Endodermal cell (in vitro differentiated cells): ENCODE measurements at regions not wholly inside any gene's neighbourhood (a gene's known extent, or its start where the extent isn't known, plus 50 kb on each side); places are given as distances from the start of the nearest gene placed in this dataset.

ENCODE experiments used
- DNase-seq: peaks from one replicate; pipeline ENCODE4 v3.0.0-alpha.2; 2017
- H3K27ac ChIP-seq: 2 replicates; pipeline ENCODE4 v1.5.1; 2013; ENCODE audit warnings: mild to moderate bottlenecking, low read depth, low read length, moderate library complexity
- H3K27me3 ChIP-seq: 2 replicates; pipeline ENCODE4 v1.6.1; 2013; ENCODE audit warnings: mild to moderate bottlenecking, low read length, moderate library complexity; ENCODE audit not compliant: insufficient read depth, control insufficient read depth, poor library complexity, severe bottlenecking
- H3K36me3 ChIP-seq: 2 replicates; pipeline ENCODE4 v1.7.0; 2013; ENCODE audit warnings: mild to moderate bottlenecking, low read length, moderate library complexity; ENCODE audit not compliant: control insufficient read depth, insufficient read depth
- H3K4me1 ChIP-seq: one replicate; pipeline ENCODE4 v1.7.0; 2013; ENCODE audit warnings: low read length; ENCODE audit not compliant: control insufficient read depth, insufficient read depth
- H3K4me3 ChIP-seq: 2 replicates; pipeline ENCODE4 v1.5.1; 2013; ENCODE audit warnings: mild to moderate bottlenecking, low read length, moderate library complexity
- H3K9ac ChIP-seq: 2 replicates; pipeline ENCODE4 v1.6.1; 2013; ENCODE audit warnings: mild to moderate bottlenecking, low read length, moderate library complexity; ENCODE audit not compliant: poor library complexity, severe bottlenecking; ENCODE audit errors: extremely low read depth
- H3K9me3 ChIP-seq: 2 replicates; pipeline ENCODE4 v1.6.1; 2013; ENCODE audit warnings: mild to moderate bottlenecking, low read length, moderate library complexity; ENCODE audit not compliant: control insufficient read depth
- H3K27ac Mint-ChIP-seq: 2 replicates; pipeline ENCODE4 v1.8.0; 2020; ENCODE audit warnings: mixed read lengths
- H3K27me3 Mint-ChIP-seq: 2 replicates; pipeline ENCODE4 v1.8.0; 2021; ENCODE audit warnings: mild to moderate bottlenecking, mixed read lengths; ENCODE audit not compliant: insufficient read depth
- H3K36me3 Mint-ChIP-seq: 2 replicates; pipeline ENCODE4 v1.8.0; 2020; ENCODE audit warnings: low read depth, mixed read lengths
- H3K4me1 Mint-ChIP-seq: 2 replicates; pipeline ENCODE4 v1.8.0; 2020; ENCODE audit warnings: mixed read lengths
- H3K4me3 Mint-ChIP-seq: 2 replicates; pipeline ENCODE4 v1.8.0; 2020; ENCODE audit warnings: mild to moderate bottlenecking, moderate library complexity, mixed read lengths
- H3K9me3 Mint-ChIP-seq: 2 replicates; pipeline ENCODE4 v1.8.0; 2020; ENCODE audit warnings: mild to moderate bottlenecking, mixed read lengths
- CTCF ChIP-seq: fragments of 200-600 bp; sonication (generic); conservative IDR thresholded peaks from 2 replicates; pipeline ENCODE4 v1.5.0; 2021; ENCODE audit warnings: antibody characterized with exemption, mild to moderate bottlenecking
- WGBS, 2 experiments: methylation state at CpG; one replicate each; pipeline versions ENCODE4 v1.1.5 to v1.1.7; 2013; ENCODE audit warnings: missing lambda C conversion rate in 2 of 2, mixed read lengths in 1 of 2; ENCODE audit not compliant: insufficient coverage in 1 of 2, insufficient read length in 1 of 2; 5-methylcytosine and 5-hydroxymethylcytosine counted together

GRCh38 chr15:98525661-98526001 is 122.7 kb upstream of the IGF1R start:
- Histone ChIP-seq H3K4me3 (no peak overlapping the region), H3K27ac (no peak overlapping the region), H3K9ac (no peak overlapping the region), H3K27me3 (peaks cover 18% of the 10 kb centered on the region), H3K36me3 (no peaks in the 10 kb centered on the region), H3K9me3 (no peaks in the 10 kb centered on the region), H3K4me1 (no peaks in the 10 kb centered on the region)
- H3K36me3 Mint-ChIP-seq: no peaks in the 10 kb centered on the region
- H3K4me3 Mint-ChIP-seq: no peak overlapping the region
- 91 to 93% methylated on average over 13 of the region's 13 CpGs for WGBS, 2 experiments
- H3K4me1 Mint-ChIP-seq: peaks cover 10% of the 10 kb centered on the region
- no peak overlapping the region for H3K27ac Mint-ChIP-seq
- peaks cover 49% of the 10 kb centered on the region for H3K27me3 Mint-ChIP-seq
- TF ChIP-seq CTCF: no peak
- DNase-seq: no peak
- no peaks in the 10 kb centered on the region for H3K9me3 Mint-ChIP-seq

- Mint-ChIP-seq H3K4me1 (peaks cover 10% of the 10 kb centered on the region), H3K9me3 (no peaks in the 10 kb centered on the region), H3K4me3 (no peak overlapping the region), H3K27me3 (peaks cover 52% of the 10 kb centered on the region), H3K27ac (no peak overlapping the region), H3K36me3 (no peaks in the 10 kb centered on the region)
- H3K4me3 ChIP-seq: no peak overlapping the region
- DNase-seq: no peak
- H3K27ac ChIP-seq: no peak overlapping the region
- 91 to 97% methylated on average over 8 of the region's 8 CpGs for WGBS, 2 experiments
- no peaks in the 10 kb centered on the region for H3K36me3 ChIP-seq
- no peak overlapping the region for H3K9ac ChIP-seq
- H3K27me3 ChIP-seq: peaks cover 18% of the 10 kb centered on the region
- TF ChIP-seq CTCF: no peak
- H3K9me3 ChIP-seq: no peaks in the 10 kb centered on the region
- H3K4me1 ChIP-seq: no peaks in the 10 kb centered on the region
Measured at GRCh38 chr15:98526094-98526493, 122.2 kb upstream of the IGF1R start.

- no peaks in the 10 kb centered on the region for H3K36me3 Mint-ChIP-seq
- 86% methylated on average over 8 of the region's 8 CpGs for WGBS, 2 experiments
- no peaks in the 10 kb centered on the region for H3K9me3 Mint-ChIP-seq
- Histone ChIP-seq H3K27me3 (peaks cover 18% of the 10 kb centered on the region), H3K4me1 (no peaks in the 10 kb centered on the region), H3K4me3 (no peak overlapping the region), H3K27ac (no peak overlapping the region), H3K9ac (no peak overlapping the region), H3K36me3 (no peaks in the 10 kb centered on the region), H3K9me3 (no peaks in the 10 kb centered on the region)
- H3K4me3 Mint-ChIP-seq: no peak overlapping the region
- H3K27me3 Mint-ChIP-seq: peaks cover 61% of the 10 kb centered on the region
- H3K27ac Mint-ChIP-seq: no peak overlapping the region
- TF ChIP-seq CTCF: no peak
- peaks cover 8% of the 10 kb centered on the region for H3K4me1 Mint-ChIP-seq
- DNase-seq: no peak
Measured at GRCh38 chr15:98528046-98528725, 120.2 kb upstream of the IGF1R start.
